Inflammatory macrophage treated with lipopolysaccharide for 4 hours (primary cell): ENCODE measurements at regions not wholly inside any gene's neighbourhood (a gene's known extent, or its start where the extent isn't known, plus 50 kb on each side); places are given as distances from the start of the nearest gene placed in this dataset.
"Not testable (repeated sequence)": the region's sequence is repeated elsewhere in the genome, so short reads cannot be mapped to it uniquely, and the experiment has no call there.

Experiments used
- DNase-seq: peaks from one replicate; pipeline ENCODE4 v3.0.0-alpha.2; 2020

- DNase-seq, result no peak
These were observed 457.1 kb downstream of the DAD1 start for GRCh38 chr14:22131749-22132476.

- DNase-seq, result no peak
These were observed 450.5 kb upstream of the OR4E1 start for GRCh38 chr14:22124073-22124613.

- peak; percentile 62 for DNase-seq
These were observed 449.4 kb upstream of the OR4E1 start for GRCh38 chr14:22122829-22123560.

DNA sequence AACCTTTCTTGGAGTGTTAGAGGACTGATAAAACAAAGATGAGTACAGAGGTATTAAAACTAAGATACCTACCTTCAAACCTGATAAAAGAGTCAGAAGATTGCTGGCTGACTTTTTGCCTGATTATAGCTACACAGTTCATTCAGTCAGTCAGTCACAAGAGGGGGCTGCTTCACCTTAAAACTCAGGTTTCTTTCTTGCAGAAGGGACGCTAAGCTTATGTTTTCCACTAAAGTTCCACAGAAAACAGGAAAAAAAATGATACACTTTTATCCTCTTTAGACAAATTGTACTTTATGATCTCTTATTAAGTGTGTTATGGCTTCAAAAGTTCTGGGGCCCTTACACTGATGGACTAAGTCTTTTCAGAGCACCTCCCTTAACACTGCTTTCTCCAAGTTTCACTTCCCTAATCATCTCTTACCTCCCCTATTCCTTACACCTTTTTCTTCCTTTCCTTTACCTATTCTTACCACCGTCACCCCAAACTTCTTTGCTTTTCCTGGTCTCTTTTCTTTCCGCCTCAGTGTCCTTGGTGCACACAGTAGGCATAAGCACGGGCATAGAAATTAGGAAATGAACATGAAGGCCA is 448.7 kb upstream of the OR4E1 start:
- no peak for DNase-seq

DNA sequence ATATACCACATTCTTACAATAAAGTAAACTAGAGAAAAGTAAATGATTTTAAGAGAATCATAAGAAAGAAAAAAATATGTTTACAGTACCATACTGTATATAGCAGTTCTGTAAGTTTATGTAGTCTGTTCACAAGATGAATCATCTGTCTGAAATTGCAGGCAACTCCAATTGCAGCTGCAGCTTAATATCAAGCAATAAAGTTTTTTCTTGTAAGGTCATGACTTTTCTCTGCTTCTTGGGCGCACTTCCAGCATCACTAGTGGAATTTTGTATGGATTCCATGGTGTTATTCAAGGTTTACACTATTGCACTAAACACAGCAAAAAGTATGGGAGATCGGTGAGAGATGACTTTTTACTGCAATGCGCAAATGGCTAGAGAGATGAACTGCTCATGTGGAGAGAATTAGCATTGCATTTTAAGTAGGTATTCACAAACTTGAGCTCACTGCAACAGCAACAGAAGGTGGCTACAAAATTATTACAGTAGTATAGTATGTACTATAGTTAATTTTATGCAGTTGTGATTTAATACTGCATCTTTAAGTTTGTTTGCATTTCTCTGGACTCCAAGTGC is 445.4 kb upstream of the OR4E1 start:
- no peak for DNase-seq

- no peak for DNase-seq
These were observed 439.8 kb upstream of the OR4E1 start for GRCh38 chr14:22113401-22113800.

GRCh38 chr14:22112004-22112403 is 438.4 kb upstream of the OR4E1 start:
- DNase-seq, result peak; percentile 13

- DNase-seq, result no peak
These were observed 434.1 kb upstream of the OR4E1 start for GRCh38 chr14:22107753-22108152.

- no peak for DNase-seq
These were observed 433.4 kb upstream of the OR4E1 start for GRCh38 chr14:22106700-22107697.

DNA sequence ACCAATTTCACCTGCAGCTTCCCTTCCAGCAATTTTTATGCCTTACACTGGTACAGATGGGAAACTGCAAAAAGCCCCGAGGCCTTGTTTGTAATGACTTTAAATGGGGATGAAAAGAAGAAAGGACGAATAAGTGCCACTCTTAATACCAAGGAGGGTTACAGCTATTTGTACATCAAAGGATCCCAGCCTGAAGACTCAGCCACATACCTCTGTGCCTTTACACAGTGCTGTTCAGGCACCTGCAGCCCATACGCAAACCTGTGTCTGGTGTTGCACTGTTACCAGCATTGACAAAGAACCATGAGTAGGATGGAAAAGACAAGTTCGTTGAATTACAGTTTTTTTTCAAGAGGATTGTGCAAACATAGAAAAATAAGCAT is 432.0 kb upstream of the OR4E1 start:
- no peak for DNase-seq

- no peak for DNase-seq
These were observed 431.5 kb upstream of the OR4E1 start for GRCh38 chr14:22105006-22105623.

DNA sequence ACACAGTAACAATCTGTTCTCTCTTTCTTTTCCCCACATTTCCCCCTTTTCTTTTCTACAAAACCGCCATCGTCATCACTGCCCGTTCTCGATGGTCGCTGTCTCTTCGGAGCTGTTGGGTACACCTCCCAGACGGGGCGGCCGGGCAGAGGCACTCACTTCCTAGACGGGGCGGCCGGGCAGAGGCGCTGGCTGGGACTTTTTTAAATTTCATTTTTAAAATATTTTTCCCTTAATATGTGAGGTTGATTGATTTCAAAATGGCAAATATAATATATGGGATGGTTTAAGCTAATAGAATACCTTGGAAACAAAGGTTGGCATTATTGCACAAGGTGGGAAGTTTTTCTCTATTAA is 427.1 kb upstream of the OR4E1 start:
- not testable (repeated sequence) for DNase-seq

DNA sequence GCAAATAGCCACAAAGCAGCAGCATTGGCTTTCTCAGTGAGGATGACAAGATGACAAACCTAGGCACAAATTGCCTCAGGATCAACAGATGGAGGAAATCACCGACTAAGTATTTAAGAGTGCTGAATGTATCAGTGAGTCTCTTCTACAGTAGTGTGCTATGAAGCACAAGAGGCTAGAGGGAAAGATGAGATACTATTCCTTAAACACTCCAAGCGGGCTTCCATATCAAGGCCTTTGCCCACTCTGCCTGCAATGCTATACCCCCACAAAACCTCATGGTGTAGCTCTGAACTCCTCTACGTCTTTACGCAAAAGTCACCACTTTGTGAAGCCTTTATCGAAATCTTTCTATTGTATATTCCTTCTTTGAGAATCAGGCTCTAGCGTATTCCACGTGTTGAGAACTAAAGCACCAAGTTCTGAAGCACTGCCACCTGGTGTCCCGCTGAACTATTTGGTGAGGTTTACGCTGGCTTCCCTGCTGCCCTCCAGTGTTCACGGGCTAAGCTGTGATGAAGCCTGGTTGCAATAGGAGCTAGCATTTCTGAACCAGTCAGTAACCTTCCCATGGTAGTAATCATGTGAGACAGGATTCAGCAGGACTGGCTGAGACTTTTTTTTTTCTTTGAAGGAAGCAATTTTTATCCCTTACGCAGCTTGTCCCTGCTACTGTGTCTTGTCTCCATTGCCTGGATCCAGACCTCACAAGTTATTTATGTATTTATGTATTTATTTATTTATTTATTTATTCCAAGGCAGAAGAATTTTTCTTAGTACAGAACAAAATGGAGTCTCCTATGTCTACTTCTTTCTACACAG is 426.5 kb upstream of the OR4E1 start:
- DNase-seq, result peak; percentile 46

- DNase-seq, result no peak
These were observed 424.8 kb upstream of the OR4E1 start for GRCh38 chr14:22098435-22098834.

DNA sequence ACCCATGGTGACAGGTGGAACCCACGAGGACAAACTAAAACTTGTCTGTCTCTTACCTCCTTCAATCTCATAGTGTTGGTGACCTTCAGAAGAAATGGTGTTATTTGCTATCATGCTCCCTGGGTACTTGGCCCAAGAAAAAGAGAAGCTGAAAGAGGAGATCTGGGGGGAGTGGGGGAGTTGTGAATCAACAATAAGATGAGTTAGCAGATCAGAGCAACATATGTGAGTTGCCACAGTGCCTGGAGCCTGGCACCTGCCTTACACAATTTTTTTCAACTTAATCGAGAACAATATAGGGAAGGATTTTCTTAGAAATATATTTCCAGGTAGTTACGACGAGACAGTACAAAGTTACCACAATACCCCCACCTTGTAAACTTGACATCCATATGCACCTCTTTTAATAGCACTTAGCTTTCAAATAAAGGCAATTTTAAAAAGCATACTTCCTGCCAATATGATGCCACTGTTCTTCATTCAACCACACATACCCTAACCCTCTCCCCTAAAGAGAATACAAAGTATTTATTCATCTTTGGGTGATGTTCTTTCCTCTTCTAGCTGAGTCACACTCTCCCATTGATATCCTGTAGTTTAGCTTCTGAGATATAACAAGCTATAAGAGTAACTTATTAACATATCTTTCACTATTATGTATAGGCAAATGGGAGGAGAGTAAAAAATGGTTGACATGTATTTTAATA is 424.1 kb upstream of the OR4E1 start:
- no peak for DNase-seq

DNA sequence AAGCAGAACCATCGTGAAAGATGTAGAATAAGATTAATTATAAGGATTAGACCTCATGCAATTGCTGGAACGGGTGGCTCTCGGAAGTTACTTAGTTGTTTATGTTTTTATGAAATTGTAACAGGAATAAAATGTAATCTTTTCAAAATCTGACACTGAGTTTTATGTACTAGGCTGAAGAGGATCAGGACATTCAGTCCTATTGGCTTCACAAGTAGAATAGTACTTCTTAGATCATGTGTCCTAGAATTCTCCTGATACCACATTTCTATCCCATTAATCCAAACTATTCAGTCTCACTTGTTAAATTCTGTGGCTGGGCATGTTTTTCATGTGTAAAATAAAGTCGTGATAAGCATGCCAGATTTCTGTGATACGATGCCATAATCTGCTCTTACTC is 423.5 kb upstream of the OR4E1 start:
- no peak for DNase-seq

- no peak for DNase-seq
These were observed 422.9 kb upstream of the OR4E1 start for GRCh38 chr14:22096514-22096895.

- DNase-seq, result no peak
These were observed 422.4 kb upstream of the OR4E1 start for GRCh38 chr14:22095860-22096513.

DNA sequence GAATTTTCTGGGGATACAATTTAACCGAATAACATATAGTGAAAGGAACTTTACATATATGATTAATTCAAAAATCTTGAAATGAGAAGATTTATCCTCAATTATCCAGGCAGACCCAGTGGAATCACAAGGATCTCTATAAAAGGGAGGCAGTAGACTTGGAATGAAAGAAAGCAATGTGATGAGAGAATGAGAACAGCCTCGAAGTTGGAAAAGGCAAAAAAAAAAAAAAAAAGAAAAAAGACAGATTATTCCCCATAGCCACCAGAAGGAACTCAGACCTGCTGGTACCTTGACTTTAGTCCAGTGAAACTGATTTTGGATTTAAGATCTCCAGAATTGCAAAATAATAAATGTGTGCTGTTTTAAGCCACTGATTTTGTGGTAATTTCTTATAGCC is 416.3 kb upstream of the OR4E1 start:
- DNase-seq, result no peak
